CD4-positive, alpha-beta T cell treated with Interleukin-6 for 4 hours (primary cell): ENCODE measurements at regions not wholly inside any gene's neighbourhood (a gene's known extent, or its start where the extent isn't known, plus 50 kb on each side); places are given as distances from the start of the nearest gene placed in this dataset.

Experiments
- DNase-seq: peaks from one replicate; pipeline ENCODE4 v3.0.0-alpha.2; 2020; ENCODE audit warnings: mixed read lengths

GRCh38 chr18:5091741-5092140 is 105.3 kb downstream of the AKAIN1 start:
- no peak for DNase-seq

GRCh38 chr18:5075297-5075696 is 121.8 kb downstream of the AKAIN1 start:
- DNase-seq: no peak

- peak; percentile 36 for DNase-seq
These were observed 123.8 kb downstream of the AKAIN1 start for GRCh38 chr18:5073026-5073944.

GRCh38 chr18:5068851-5069250 is 128.2 kb downstream of the AKAIN1 start:
- DNase-seq: no peak

GRCh38 chr18:5066380-5066977 is 130.6 kb downstream of the AKAIN1 start:
- DNase-seq: peak; percentile 3

- no peak for DNase-seq
These were observed 131.4 kb downstream of the AKAIN1 start for GRCh38 chr18:5065615-5066014.

GRCh38 chr18:5064841-5065370 is 132.2 kb downstream of the AKAIN1 start:
- DNase-seq: no peak

GRCh38 chr18:5061785-5062184 is 135.3 kb downstream of the AKAIN1 start:
- no peak for DNase-seq

GRCh38 chr18:5060543-5060942 is 136.5 kb downstream of the AKAIN1 start:
- DNase-seq: no peak

GRCh38 chr18:5059696-5060032 is 137.4 kb downstream of the AKAIN1 start:
- DNase-seq: no peak

GRCh38 chr18:5058768-5059695 is 138.0 kb downstream of the AKAIN1 start:
- peak; percentile 55 for DNase-seq

GRCh38 chr18:5057386-5058348 is 139.4 kb downstream of the AKAIN1 start:
- peak; percentile 57 for DNase-seq

- no peak for DNase-seq
These were observed 144.6 kb downstream of the AKAIN1 start for GRCh38 chr18:5052491-5052890.

- no peak for DNase-seq
These were observed 145.8 kb downstream of the AKAIN1 start for GRCh38 chr18:5051207-5051606.

- no peak for DNase-seq
These were observed 147.9 kb downstream of the AKAIN1 start for GRCh38 chr18:5049124-5049523.

GRCh38 chr18:5040476-5040875 is 156.6 kb downstream of the AKAIN1 start:
- DNase-seq: no peak

GRCh38 chr18:5036523-5036922 is 160.5 kb downstream of the AKAIN1 start:
- DNase-seq: no peak

GRCh38 chr18:5031216-5031615 is 165.8 kb downstream of the AKAIN1 start:
- DNase-seq: no peak

GRCh38 chr18:5030636-5031035 is 166.4 kb downstream of the AKAIN1 start:
- no peak for DNase-seq

- no peak for DNase-seq
These were observed 167.5 kb downstream of the AKAIN1 start for GRCh38 chr18:5029592-5029991.

GRCh38 chr18:5024741-5025140 is 172.3 kb downstream of the AKAIN1 start:
- DNase-seq: no peak

GRCh38 chr18:5021558-5021957 is 175.5 kb downstream of the AKAIN1 start:
- DNase-seq: no peak
